A204.1 (cell line): ENCODE measurements at regions not wholly inside any gene's neighbourhood (a gene's known extent, or its start where the extent isn't known, plus 50 kb on each side); places are given as distances from the start of the nearest gene placed in this dataset.
"Not testable (repeated sequence)": the region's sequence is repeated elsewhere in the genome, so short reads cannot be mapped to it uniquely, and the experiment has no call there.

Experiments
- FAIRE-seq: peaks from 2 replicates; lab custom pipeline; 2012; peaks lifted over from hg19 to GRCh38; lab: Jason Lieb, UNC

- FAIRE-seq: no peak
Observed at GRCh38 chr7:10780400-10780747, 193.3 kb upstream of the PHF14 start.

- FAIRE-seq: not testable (repeated sequence)
Observed at GRCh38 chr7:10786976-10787375, 186.7 kb upstream of the PHF14 start.

- FAIRE-seq: no peak
Observed at GRCh38 chr7:10789170-10789569, 184.5 kb upstream of the PHF14 start.

- no peak for FAIRE-seq
Observed at GRCh38 chr7:10790910-10791309, 182.8 kb upstream of the PHF14 start.

GRCh38 chr7:10793995-10794775 is 179.5 kb upstream of the PHF14 start:
- FAIRE-seq: no peak

GRCh38 chr7:10797157-10797556 is 176.5 kb upstream of the PHF14 start:
- FAIRE-seq: no peak

- no peak for FAIRE-seq
Observed at GRCh38 chr7:10798044-10798443, 175.6 kb upstream of the PHF14 start.

GRCh38 chr7:10799475-10799874 is 174.2 kb upstream of the PHF14 start:
- no peak for FAIRE-seq

- no peak for FAIRE-seq
Observed at GRCh38 chr7:10802011-10802410, 171.7 kb upstream of the PHF14 start.

GRCh38 chr7:10802526-10802925 is 171.1 kb upstream of the PHF14 start:
- FAIRE-seq: no peak

GRCh38 chr7:10803720-10804119 is 170.0 kb upstream of the PHF14 start:
- no peak for FAIRE-seq

GRCh38 chr7:10804770-10805169 is 168.9 kb upstream of the PHF14 start:
- no peak for FAIRE-seq

GRCh38 chr7:10815546-10815945 is 158.1 kb upstream of the PHF14 start:
- FAIRE-seq: no peak

- no peak for FAIRE-seq
Observed at GRCh38 chr7:10821156-10821555, 152.5 kb upstream of the PHF14 start.

- no peak for FAIRE-seq
Observed at GRCh38 chr7:10824154-10824553, 149.5 kb upstream of the PHF14 start.

- no peak for FAIRE-seq
Observed at GRCh38 chr7:10838228-10838627, 135.4 kb upstream of the PHF14 start.

- FAIRE-seq: no peak
Observed at GRCh38 chr7:10845225-10845624, 128.4 kb upstream of the PHF14 start.

- FAIRE-seq: no peak
Observed at GRCh38 chr7:10855583-10855982, 118.1 kb upstream of the PHF14 start.

- FAIRE-seq: no peak
Observed at GRCh38 chr7:10860516-10860915, 113.2 kb upstream of the PHF14 start.

- FAIRE-seq: no peak
Observed at GRCh38 chr7:10863476-10863875, 110.2 kb upstream of the PHF14 start.

GRCh38 chr7:10874666-10875065 is 99.0 kb upstream of the PHF14 start:
- FAIRE-seq: no peak

- no peak for FAIRE-seq
Observed at GRCh38 chr7:10875080-10875479, 98.6 kb upstream of the PHF14 start.

GRCh38 chr7:10888861-10889260 is 84.8 kb upstream of the PHF14 start:
- FAIRE-seq: no peak

- peak; percentile 68 for FAIRE-seq
Observed at GRCh38 chr7:10889266-10889898, 84.3 kb upstream of the PHF14 start.
